Kidney (tissue), 13 donors: ENCODE measurements at regions not wholly inside any gene's neighbourhood (a gene's known extent, or its start where the extent isn't known, plus 50 kb on each side); places are given as distances from the start of the nearest gene placed in this dataset.
"Not testable (repeated sequence)": the region's sequence is repeated elsewhere in the genome, so short reads cannot be mapped to it uniquely, and the experiment has no call there.

Experiments
- DNase-seq, 5 donors: peaks; one replicate each; pipeline ENCODE4 v3.0.0-alpha.2; 2013 to 2020
- FAIRE-seq: peaks from 2 replicates; lab custom pipeline; 2012; peaks lifted over from hg19 to GRCh38; lab: Jason Lieb, UNC
- H3K27ac ChIP-seq, 2 donors: one replicate each; pipeline ENCODE4 v1.7.0; 2013; ENCODE audit warnings: low read depth in 2 of 2, low read length in 2 of 2, inconsistent platforms in 1 of 2
- H3K27me3 ChIP-seq: one replicate; pipeline ENCODE4 v1.7.1; 2013; ENCODE audit warnings: low read length, inconsistent platforms; ENCODE audit not compliant: control insufficient read depth, insufficient read depth
- H3K36me3 ChIP-seq, 3 donors: one replicate each; pipeline versions ENCODE4 v1.7.0 to v1.7.1; 2013; ENCODE audit warnings: low read length in 3 of 3, control low read depth in 1 of 3, inconsistent platforms in 1 of 3; ENCODE audit not compliant: insufficient read depth in 3 of 3, control insufficient read depth in 2 of 3
- H3K4me1 ChIP-seq, 3 donors: one replicate each; pipeline versions ENCODE4 v1.7.0 to v1.7.1; 2013; ENCODE audit warnings: low read length in 3 of 3, inconsistent platforms in 1 of 3, low read depth in 1 of 3; ENCODE audit not compliant: control insufficient read depth in 2 of 3, insufficient read depth in 2 of 3
- H3K4me3 ChIP-seq, 3 donors: one replicate each; pipeline versions ENCODE4 v1.7.0 to v1.8.1; 2013; ENCODE audit warnings: low read length in 3 of 3, control low read depth in 1 of 3, inconsistent platforms in 1 of 3
- H3K9ac ChIP-seq, 3 donors: one replicate each; pipeline versions ENCODE4 v1.7.0 to v1.7.1; 2013; ENCODE audit warnings: low read length in 3 of 3, control low read depth in 1 of 3, inconsistent platforms in 1 of 3
- H3K9me3 ChIP-seq, 3 donors: one replicate each; pipeline versions ENCODE4 v1.7.0 to v1.7.1; 2013; ENCODE audit warnings: low read length in 3 of 3, control low read depth in 1 of 3, inconsistent platforms in 1 of 3; ENCODE audit not compliant: control insufficient read depth in 2 of 3, insufficient read depth in 1 of 3
- intact Hi-C: fragments of 100-400 bp; cut with DNase I; formaldehyde crosslinking; loops from one replicate; pipeline ENCODE4 v1.11.1; 2022
- TF ChIP-seq, protein P1 (sequence below): IDR thresholded peaks from 3 replicates; pipeline ENCODE4 v1.5.1; 2012; ENCODE audit warnings: mild to moderate bottlenecking, moderate library complexity, borderline replicate concordance; ENCODE audit not compliant: insufficient read depth; ENCODE audit errors: extremely low read depth
- donor health status: control.
- donor health status: control.
- donor health status: control.
- donor health status: control.
- donor health status: control.
- donor health status: DM: yes; HTN: yes; CAD: no.
- donor health status: Normal renal cell carcinoma (clear cell type).

DNA sequence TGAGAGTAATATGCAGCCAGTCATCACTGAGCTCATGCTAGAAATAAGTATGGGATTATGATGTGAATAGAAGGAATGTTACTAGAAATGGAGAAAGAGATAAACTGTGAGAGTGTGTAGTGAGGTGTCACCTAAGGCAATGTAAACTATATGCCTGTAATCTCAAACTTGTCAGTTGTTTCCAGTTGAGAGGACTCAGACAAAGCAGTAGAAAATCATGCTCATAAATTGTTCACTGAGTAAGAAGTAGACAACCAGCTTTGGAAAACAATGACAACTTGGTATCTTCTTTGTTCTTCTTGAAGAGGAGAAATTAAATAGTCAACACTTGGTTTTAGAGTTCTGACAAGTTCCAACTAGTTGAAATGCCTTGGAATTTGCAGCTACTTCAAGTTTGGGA is 148.5 kb upstream of the OR4E1 start:
- no peaks in the 10 kb centered on the region for H3K9me3 ChIP-seq
- TF ChIP-seq, protein P1, sequence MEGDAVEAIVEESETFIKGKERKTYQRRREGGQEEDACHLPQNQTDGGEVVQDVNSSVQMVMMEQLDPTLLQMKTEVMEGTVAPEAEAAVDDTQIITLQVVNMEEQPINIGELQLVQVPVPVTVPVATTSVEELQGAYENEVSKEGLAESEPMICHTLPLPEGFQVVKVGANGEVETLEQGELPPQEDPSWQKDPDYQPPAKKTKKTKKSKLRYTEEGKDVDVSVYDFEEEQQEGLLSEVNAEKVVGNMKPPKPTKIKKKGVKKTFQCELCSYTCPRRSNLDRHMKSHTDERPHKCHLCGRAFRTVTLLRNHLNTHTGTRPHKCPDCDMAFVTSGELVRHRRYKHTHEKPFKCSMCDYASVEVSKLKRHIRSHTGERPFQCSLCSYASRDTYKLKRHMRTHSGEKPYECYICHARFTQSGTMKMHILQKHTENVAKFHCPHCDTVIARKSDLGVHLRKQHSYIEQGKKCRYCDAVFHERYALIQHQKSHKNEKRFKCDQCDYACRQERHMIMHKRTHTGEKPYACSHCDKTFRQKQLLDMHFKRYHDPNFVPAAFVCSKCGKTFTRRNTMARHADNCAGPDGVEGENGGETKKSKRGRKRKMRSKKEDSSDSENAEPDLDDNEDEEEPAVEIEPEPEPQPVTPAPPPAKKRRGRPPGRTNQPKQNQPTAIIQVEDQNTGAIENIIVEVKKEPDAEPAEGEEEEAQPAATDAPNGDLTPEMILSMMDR: no peak
- H3K27ac ChIP-seq: no peak overlapping the region
- H3K4me3 ChIP-seq: no peak overlapping the region
- intact Hi-C loops: no loop called here
- DNase-seq (no peak), FAIRE-seq (no peak)
- H3K27me3 ChIP-seq: no peaks in the 10 kb centered on the region
- H3K36me3 ChIP-seq: no peaks in the 10 kb centered on the region
- H3K4me1 ChIP-seq: no peaks in the 10 kb centered on the region
- no peak overlapping the region for H3K9ac ChIP-seq

DNA sequence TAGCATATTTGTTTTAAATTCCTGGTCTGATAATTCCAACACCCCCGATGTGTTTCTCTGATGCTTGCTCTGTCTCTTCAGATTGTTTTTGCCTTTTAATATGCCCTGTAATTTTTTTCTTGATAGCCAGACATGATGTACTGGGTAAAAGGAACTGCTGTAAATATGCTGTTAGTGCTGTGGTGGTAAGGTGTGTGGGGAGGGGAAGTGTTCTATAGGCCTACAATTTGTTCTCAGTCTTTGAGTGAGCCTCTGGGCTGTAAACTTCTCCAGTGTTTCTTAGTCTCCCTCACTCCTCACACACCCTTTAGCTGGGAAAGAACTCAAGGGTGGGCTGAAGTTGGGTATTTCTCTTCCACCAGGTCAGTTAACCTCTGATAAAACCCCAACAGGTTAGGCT is 147.0 kb upstream of the OR4E1 start:
- no peaks in the 10 kb centered on the region for H3K36me3 ChIP-seq
- intact Hi-C loops: no loop called here
- no peaks in the 10 kb centered on the region for H3K4me1 ChIP-seq
- FAIRE-seq (no peak), DNase-seq (no peak)
- no peak overlapping the region for H3K4me3 ChIP-seq
- no peaks in the 10 kb centered on the region for H3K27me3 ChIP-seq
- TF ChIP-seq, protein P1: no peak
- no peak overlapping the region for H3K9ac ChIP-seq
- no peaks in the 10 kb centered on the region for H3K9me3 ChIP-seq
- no peak overlapping the region for H3K27ac ChIP-seq

DNA sequence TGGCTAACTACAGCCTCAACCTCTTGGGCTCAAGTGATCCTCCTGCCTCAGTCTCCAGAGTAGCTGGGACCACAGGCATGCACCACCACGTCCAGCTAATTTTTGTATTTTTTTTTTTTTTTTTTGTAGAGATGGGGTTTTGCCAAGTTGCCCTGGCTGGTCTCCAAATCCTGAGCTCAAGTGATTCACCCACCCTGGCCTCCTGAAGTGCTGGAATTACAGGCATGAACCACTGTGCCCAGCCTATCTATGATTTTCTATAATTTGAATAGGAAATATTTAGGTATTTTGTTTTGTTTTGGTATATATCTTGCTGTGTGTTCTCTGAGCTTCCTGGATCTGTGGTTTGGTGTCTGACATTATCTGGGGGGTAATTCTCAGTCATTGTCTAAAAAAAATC is 146.3 kb upstream of the OR4E1 start:
- H3K27me3 ChIP-seq, FAIRE-seq, intact Hi-C loops, H3K4me3 ChIP-seq, H3K27ac ChIP-seq, H3K4me1 ChIP-seq, H3K9me3 ChIP-seq, H3K36me3 ChIP-seq, H3K9ac ChIP-seq, DNase-seq: not testable (repeated sequence)

DNA sequence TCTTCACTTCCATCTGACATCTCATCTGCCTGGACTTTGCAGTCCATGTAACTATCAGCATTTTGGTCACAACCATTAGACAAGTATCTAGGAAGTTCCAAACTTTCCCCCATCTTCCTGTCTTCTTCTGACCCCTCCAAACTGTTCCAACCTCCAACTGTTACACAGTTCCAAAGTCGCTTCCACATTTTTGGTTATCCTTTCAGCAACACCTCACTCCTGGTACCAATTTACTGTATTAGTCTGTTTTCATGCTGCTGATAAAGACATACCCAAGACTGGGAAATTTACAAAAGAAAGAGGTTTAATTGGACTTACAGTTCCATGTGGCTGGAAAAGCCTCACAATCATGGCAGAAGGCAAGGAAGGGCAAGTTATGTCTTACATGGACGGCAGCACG is 143.4 kb upstream of the OR4E1 start:
- H3K27ac ChIP-seq, H3K4me1 ChIP-seq, FAIRE-seq, DNase-seq, H3K9me3 ChIP-seq, H3K27me3 ChIP-seq, H3K36me3 ChIP-seq, intact Hi-C loops, H3K9ac ChIP-seq, H3K4me3 ChIP-seq: not testable (repeated sequence)

DNA sequence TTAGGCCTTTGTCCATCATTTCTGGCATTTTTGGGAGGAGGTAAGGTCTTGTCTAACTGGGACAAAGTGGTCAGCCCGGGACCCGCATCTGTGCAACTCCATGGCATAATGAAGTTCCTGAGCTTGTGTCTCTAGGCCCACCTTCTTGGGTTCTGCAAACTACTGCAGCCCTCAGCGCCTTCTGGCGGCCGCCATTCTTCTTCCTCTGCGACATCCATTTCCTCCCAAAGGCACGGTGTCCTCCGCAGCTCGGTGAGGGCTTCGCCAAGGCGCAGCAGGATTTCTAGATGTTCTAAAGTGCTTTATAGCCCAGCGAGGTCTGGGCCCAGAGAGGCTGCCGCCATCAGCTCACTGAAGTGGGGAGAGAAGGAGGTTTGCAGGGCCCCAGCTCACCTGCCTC is 134.4 kb upstream of the OR4E1 start:
- Histone ChIP-seq H3K27me3 (no peaks in the 10 kb centered on the region), H3K36me3 (no peaks in the 10 kb centered on the region), H3K4me3 (no peak overlapping the region), H3K9ac (no peak overlapping the region), H3K9me3 (no peaks in the 10 kb centered on the region), H3K27ac (no peak overlapping the region), H3K4me1 (no peaks in the 10 kb centered on the region)
- DNase-seq (no peak), FAIRE-seq (no peak)
- intact Hi-C loops: no loop called here
- TF ChIP-seq, protein P1: no peak
